Caco-2 (cell line): ENCODE measurements at regions not wholly inside any gene's neighbourhood (a gene's known extent, or its start where the extent isn't known, plus 50 kb on each side); places are given as distances from the start of the nearest gene placed in this dataset.
A peak's percentile ranks its signal among the peaks of the same experiment; 100 is the strongest.

Source experiments
- BruUV-seq: library from RNA; stranded (reverse); fragments of 400-500 nt; replicated peaks from 2 replicates; lab custom pipeline; 2021; lab: Mats Ljungman, UMichigan
- CTCF ChIA-PET: fragments of 300-600 bp; sonication (Branson Sonifier 250); formaldehyde crosslinking; loops from one replicate; lab custom pipeline; 2022; ENCODE audit warnings: antibody characterized with exemption; lab: Charles Lee
- POLR2A ChIA-PET: fragments of 300-600 bp; sonication (Branson Sonifier 250); formaldehyde crosslinking; loops from one replicate; lab custom pipeline; 2022; ENCODE audit warnings: antibody characterized with exemption; lab: Charles Lee
- DNase-seq, 2 experiments: peaks; one replicate each; pipeline versions ENCODE4 v3.0.0 to v3.0.0-alpha.2; 2020 to 2022
- H3K27me3 ChIP-seq: replicated peaks from 2 replicates; pipeline ENCODE4 v1.6.0; 2011; ENCODE audit warnings: low read length; ENCODE audit not compliant: control insufficient read depth, insufficient read depth
- H3K36me3 ChIP-seq: 2 replicates; pipeline ENCODE4 v1.5.1; 2011; ENCODE audit warnings: low read length; ENCODE audit not compliant: control insufficient read depth, insufficient read depth
- H3K4me1 ChIP-seq: fragments of 250-450 bp; sonication (Bioruptor Pico); 2 replicates; pipeline ENCODE4 v1.5.1; 2020; ENCODE audit warnings: mild to moderate bottlenecking
- H3K4me3 ChIP-seq: 2 replicates; pipeline ENCODE4 v1.5.1; 2011; ENCODE audit warnings: low read depth, mild to moderate bottlenecking, control low read depth, low read length
- H3K9me3 ChIP-seq: fragments of 250-450 bp; sonication (Bioruptor Pico); 2 replicates; pipeline ENCODE4 v1.5.1; 2020; ENCODE audit warnings: mild to moderate bottlenecking, moderate library complexity
- H3K27ac Mint-ChIP-seq: one replicate; pipeline ENCODE4 v1.8.0; 2022; ENCODE audit warnings: mixed read lengths; ENCODE audit not compliant: unreplicated experiment
- H3K27me3 Mint-ChIP-seq: one replicate; pipeline ENCODE4 v1.8.0; 2022; ENCODE audit warnings: mixed read lengths; ENCODE audit not compliant: insufficient read depth, unreplicated experiment
- H3K36me3 Mint-ChIP-seq: one replicate; pipeline ENCODE4 v1.8.0; 2022; ENCODE audit warnings: mild to moderate bottlenecking, mixed read lengths; ENCODE audit not compliant: insufficient read depth, unreplicated experiment
- H3K4me1 Mint-ChIP-seq: one replicate; pipeline ENCODE4 v1.8.0; 2022; ENCODE audit warnings: low read depth, mixed read lengths; ENCODE audit not compliant: unreplicated experiment
- H3K4me3 Mint-ChIP-seq: one replicate; pipeline ENCODE4 v1.8.0; 2022; ENCODE audit warnings: mild to moderate bottlenecking, moderate library complexity, mixed read lengths; ENCODE audit not compliant: unreplicated experiment
- H3K9me3 Mint-ChIP-seq: one replicate; pipeline ENCODE4 v1.8.0; 2022; ENCODE audit warnings: mixed read lengths; ENCODE audit not compliant: unreplicated experiment
- intact Hi-C: fragments of 100-400 bp; cut with micrococcal nuclease; formaldehyde crosslinking; loops from one replicate; pipeline ENCODE4 v1.10.0; 2022; ENCODE audit not compliant: unreplicated experiment
- TF ChIP-seq, protein P1 (sequence below), 2 experiments: fragments of 200-600 bp in 1 of 2; IDR thresholded peaks; 1 replicate in 1 of 2; 2 replicates in 1 of 2; pipeline versions ENCODE4 v1.5.1 to v1.8.0; 2011 to 2022; ENCODE audit warnings: antibody characterized with exemption in 1 of 2, control low read depth in 1 of 2, inconsistent platforms in 1 of 2, low read depth in 1 of 2, low read length in 1 of 2, mild to moderate bottlenecking in 1 of 2, moderate library complexity in 1 of 2; ENCODE audit not compliant: insufficient read depth in 1 of 2, severe bottlenecking in 1 of 2, unreplicated experiment in 1 of 2

DNA sequence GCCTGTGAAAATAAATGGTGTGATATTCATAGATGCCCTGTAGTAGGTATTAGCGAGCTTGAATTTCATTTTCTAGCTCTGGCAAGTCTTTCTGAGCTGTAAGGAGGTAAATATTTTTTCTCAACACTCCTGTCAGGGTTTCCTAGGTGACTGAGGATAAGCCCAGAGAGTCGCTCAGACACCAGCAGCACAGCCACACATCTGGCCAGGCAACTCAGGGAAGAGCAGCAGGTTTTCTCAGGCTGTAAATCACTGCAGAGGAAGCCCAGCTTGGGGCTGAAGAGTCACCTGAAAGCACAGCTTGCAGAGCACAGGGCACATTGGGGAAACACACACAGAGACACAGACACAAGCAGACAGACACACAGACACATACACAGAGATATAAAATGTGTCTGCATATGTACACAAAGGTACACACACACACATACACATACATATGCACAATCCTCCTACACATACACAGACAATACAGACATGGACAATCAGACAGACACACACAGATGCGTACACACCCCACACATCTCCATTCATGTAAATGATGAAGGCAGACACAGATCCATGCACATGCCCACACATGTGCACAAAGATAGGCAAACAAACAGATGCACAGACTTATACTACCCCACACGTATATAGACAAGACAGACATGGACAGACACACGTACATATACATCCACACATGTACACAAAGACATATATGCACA, 232.0 kb upstream of the TMTC1 start:
- H3K4me3 ChIP-seq: no peak overlapping the region
- no peaks in the 10 kb centered on the region for H3K27me3 ChIP-seq
- Mint-ChIP-seq H3K27me3 (no peaks in the 10 kb centered on the region), H3K4me3 (no peak overlapping the region), H3K9me3 (no peaks in the 10 kb centered on the region), H3K27ac (no peak overlapping the region), H3K4me1 (peaks cover 9% of the 10 kb centered on the region), H3K36me3 (no peaks in the 10 kb centered on the region)
- TF ChIP-seq, protein P1, sequence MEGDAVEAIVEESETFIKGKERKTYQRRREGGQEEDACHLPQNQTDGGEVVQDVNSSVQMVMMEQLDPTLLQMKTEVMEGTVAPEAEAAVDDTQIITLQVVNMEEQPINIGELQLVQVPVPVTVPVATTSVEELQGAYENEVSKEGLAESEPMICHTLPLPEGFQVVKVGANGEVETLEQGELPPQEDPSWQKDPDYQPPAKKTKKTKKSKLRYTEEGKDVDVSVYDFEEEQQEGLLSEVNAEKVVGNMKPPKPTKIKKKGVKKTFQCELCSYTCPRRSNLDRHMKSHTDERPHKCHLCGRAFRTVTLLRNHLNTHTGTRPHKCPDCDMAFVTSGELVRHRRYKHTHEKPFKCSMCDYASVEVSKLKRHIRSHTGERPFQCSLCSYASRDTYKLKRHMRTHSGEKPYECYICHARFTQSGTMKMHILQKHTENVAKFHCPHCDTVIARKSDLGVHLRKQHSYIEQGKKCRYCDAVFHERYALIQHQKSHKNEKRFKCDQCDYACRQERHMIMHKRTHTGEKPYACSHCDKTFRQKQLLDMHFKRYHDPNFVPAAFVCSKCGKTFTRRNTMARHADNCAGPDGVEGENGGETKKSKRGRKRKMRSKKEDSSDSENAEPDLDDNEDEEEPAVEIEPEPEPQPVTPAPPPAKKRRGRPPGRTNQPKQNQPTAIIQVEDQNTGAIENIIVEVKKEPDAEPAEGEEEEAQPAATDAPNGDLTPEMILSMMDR (IDR thresholded peaks at IDR 0.05; ENCODE audit: insufficient read depth in 1 of 2, low read depth in 1 of 2, low read length in 1 of 2, severe bottlenecking in 1 of 2, unreplicated experiment in 1 of 2): no peak
- H3K4me1 ChIP-seq: peaks cover 8% of the 10 kb centered on the region; the same call in 1 of the 2 replicates
- ChIA-PET CTCF (no interaction called here), POLR2A (no interaction called here)
- DNase-seq: no peak
- no TSS peak for BruUV-seq
- intact Hi-C loops: loop anchor here (10.0 kb wide), 1 partner anchor 269 kb away; no protein-coding TSS in a partner anchor
- no peaks in the 10 kb centered on the region for H3K9me3 ChIP-seq
- H3K36me3 ChIP-seq: no peaks in the 10 kb centered on the region

DNA sequence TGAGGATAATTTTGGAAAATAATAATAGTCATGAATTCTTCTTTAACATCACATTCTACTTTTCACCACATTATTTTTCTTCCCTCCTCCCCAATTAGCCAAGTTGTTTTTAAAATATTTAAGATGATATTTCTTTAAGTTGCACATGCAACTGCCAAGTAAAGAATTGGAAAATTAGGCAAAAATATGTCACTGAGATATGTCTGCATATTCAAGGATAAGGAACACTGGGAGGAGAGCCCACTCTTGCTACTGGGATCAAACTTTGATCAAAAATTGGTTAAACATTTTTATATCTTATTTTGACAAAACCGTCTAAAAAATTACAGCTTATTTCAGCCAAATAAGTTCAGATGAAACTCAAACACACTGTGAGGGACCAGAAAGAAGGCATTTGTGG, 231.2 kb upstream of the TMTC1 start:
- no peak overlapping the region for H3K27ac Mint-ChIP-seq
- H3K4me3 Mint-ChIP-seq: no peak overlapping the region
- Histone ChIP-seq H3K4me3 (no peak overlapping the region), H3K36me3 (no peaks in the 10 kb centered on the region), H3K9me3 (no peaks in the 10 kb centered on the region), H3K4me1 (peaks cover 8% of the 10 kb centered on the region; the same call in 1 of the 2 replicates), H3K27me3 (no peaks in the 10 kb centered on the region)
- no peak for DNase-seq
- CTCF ChIA-PET: no interaction called here
- TF ChIP-seq, protein P1 (IDR thresholded peaks at IDR 0.05; ENCODE audit: insufficient read depth in 1 of 2, low read depth in 1 of 2, low read length in 1 of 2, severe bottlenecking in 1 of 2, unreplicated experiment in 1 of 2): no peak
- intact Hi-C loops: loop anchor here (10.0 kb wide), 1 partner anchor 270 kb away; no protein-coding TSS in a partner anchor
- BruUV-seq: no TSS peak
- H3K9me3 Mint-ChIP-seq: no peaks in the 10 kb centered on the region
- H3K27me3 Mint-ChIP-seq: no peaks in the 10 kb centered on the region
- POLR2A ChIA-PET: no interaction called here
- H3K36me3 Mint-ChIP-seq: no peaks in the 10 kb centered on the region
- peaks cover 9% of the 10 kb centered on the region for H3K4me1 Mint-ChIP-seq

DNA sequence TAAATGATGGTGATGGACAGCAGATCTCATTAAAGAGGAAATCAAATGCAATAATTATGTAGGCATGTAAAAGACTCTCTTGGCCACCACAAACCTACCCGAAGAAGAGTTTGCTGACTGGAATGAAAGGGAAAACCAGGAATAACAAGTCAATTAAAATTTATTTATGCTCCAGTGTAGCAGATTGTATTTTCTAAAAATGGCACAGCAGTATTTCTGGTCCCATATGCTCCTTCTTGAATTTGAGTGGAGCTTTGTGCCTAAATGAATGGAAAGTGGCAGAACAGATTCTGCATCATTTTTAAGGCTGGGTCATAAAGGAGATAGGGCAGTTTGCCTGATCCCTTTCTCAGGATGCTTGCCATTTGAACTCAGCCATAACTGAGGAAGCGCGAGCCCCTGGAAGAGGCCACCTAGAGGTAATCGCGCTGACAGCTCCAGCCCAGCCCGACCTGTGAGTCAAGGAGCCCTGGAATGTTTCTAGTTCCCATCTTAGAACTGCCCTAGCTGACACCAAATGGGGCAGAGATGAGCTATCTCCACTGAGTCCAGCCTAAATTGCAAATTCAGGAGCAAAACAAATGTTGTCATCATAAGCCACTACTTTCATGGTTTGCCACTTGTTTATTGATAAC, 229.2 kb upstream of the TMTC1 start:
- no peaks in the 10 kb centered on the region for H3K27me3 ChIP-seq
- no TSS peak for BruUV-seq
- no peak overlapping the region for H3K4me3 ChIP-seq
- Mint-ChIP-seq H3K27me3 (no peaks in the 10 kb centered on the region), H3K36me3 (no peaks in the 10 kb centered on the region), H3K27ac (no peak overlapping the region), H3K9me3 (no peaks in the 10 kb centered on the region), H3K4me1 (peaks cover 9% of the 10 kb centered on the region), H3K4me3 (no peak overlapping the region)
- ChIA-PET POLR2A (no interaction called here), CTCF (no interaction called here)
- peaks cover 8% of the 10 kb centered on the region; the same call in 1 of the 2 replicates for H3K4me1 ChIP-seq
- intact Hi-C loops: loop anchor here (10.0 kb wide), 1 partner anchor 272 kb away; no protein-coding TSS in a partner anchor
- H3K9me3 ChIP-seq: no peaks in the 10 kb centered on the region
- TF ChIP-seq, protein P1 (IDR thresholded peaks at IDR 0.05; ENCODE audit: insufficient read depth in 1 of 2, low read depth in 1 of 2, low read length in 1 of 2, severe bottlenecking in 1 of 2, unreplicated experiment in 1 of 2): no peak
- no peaks in the 10 kb centered on the region for H3K36me3 ChIP-seq
- DNase-seq: peak in 1 of 2 experiments; percentile 20
